ENCODE measurements at regions not wholly inside any gene's neighbourhood (a gene's known extent, or its start where the extent isn't known, plus 50 kb on each side); places are given as distances from the start of the nearest gene placed in this dataset.
A peak's percentile ranks its signal among the peaks of the same experiment; 100 is the strongest.

GRCh38 chr6:7042056-7042653, 65.6 kb upstream of the RREB1 start:
- DNase-seq = no peak

- DNase-seq = no peak
Observed at GRCh38 chr6:7042654-7043545, 64.9 kb upstream of the RREB1 start.

- no peak for DNase-seq
Observed at GRCh38 chr6:7045331-7045730, 62.4 kb upstream of the RREB1 start.

GRCh38 chr6:7045746-7046145, 62.0 kb upstream of the RREB1 start:
- no peak for DNase-seq

GRCh38 chr6:7047128-7047527, 60.6 kb upstream of the RREB1 start:
- no peak for DNase-seq

GRCh38 chr6:7047966-7048365, 59.8 kb upstream of the RREB1 start:
- no peak for DNase-seq

- no peak for DNase-seq
Observed at GRCh38 chr6:7048894-7049293, 58.9 kb upstream of the RREB1 start.

- no peak for DNase-seq
Observed at GRCh38 chr6:7050004-7050403, 57.8 kb upstream of the RREB1 start.

GRCh38 chr6:7050872-7051779, 56.6 kb upstream of the RREB1 start:
- peak; percentile 37 for DNase-seq

GRCh38 chr6:7051780-7052442, 55.9 kb upstream of the RREB1 start:
- DNase-seq = peak; percentile 41

- no peak for DNase-seq
Observed at GRCh38 chr6:7052443-7053011, 55.2 kb upstream of the RREB1 start.

- no peak for DNase-seq
Observed at GRCh38 chr6:7053125-7053774, 54.5 kb upstream of the RREB1 start.

All from stimulated activated naive CD4-positive, alpha-beta T cell treated with Interleukin-2 at 50 U/mL for 16 hours (primary cell).